ENCODE measurements at regions not wholly inside any gene's neighbourhood (a gene's known extent, or its start where the extent isn't known, plus 50 kb on each side); places are given as distances from the start of the nearest gene placed in this dataset.
"Not testable (repeated sequence)": the region's sequence is repeated elsewhere in the genome, so short reads cannot be mapped to it uniquely, and the experiment has no call there.

DNA sequence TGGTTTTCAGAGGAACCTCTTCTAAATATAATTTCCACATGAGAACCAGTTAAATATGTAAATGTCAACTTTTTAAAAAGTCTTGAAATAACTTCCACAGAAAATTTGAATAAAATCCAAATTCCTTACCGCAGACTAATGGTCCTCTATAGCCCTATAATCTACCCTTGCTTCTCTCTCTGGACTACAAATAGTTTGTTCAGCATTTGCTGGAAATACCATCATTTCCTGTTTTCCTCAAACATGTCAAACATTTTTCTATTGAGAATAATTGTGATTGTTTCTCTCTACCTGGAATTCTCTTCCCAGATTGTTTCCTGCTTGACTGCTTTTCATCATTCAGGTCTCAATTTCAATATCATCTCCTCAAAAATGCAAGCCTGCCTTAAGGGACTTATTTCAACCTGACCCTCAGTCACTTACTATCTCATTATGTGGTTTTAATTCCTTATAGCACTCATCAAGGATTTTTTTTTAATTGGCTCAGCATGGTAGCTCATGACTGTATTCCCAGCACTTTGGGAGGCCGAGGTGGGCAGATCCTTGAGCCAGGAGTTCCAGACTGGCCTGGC, 898.9 kb upstream of the MIR17HG start:
- H3K4me1 ChIP-seq (replicated peaks in 1 of 2) = no peaks in the 10 kb centered on the region
- WGBS, 10 experiments = 0 to 100% (median 97%) methylated on average over 1 to 2 of the region's 2 CpGs
- no peak overlapping the region for H3K27ac ChIP-seq
- no peak for ATAC-seq (replicated peaks in 6 of 8)
- no peak overlapping the region for H3K4me3 ChIP-seq
- in situ Hi-C loops (cut with MboI; ENCODE audit: low pct_unique_long_range_greater_than_20kb in 2 of 9, low sequenced_read_pairs in 9 of 9, unreplicated experiment in 9 of 9) = no loop called here

DNA sequence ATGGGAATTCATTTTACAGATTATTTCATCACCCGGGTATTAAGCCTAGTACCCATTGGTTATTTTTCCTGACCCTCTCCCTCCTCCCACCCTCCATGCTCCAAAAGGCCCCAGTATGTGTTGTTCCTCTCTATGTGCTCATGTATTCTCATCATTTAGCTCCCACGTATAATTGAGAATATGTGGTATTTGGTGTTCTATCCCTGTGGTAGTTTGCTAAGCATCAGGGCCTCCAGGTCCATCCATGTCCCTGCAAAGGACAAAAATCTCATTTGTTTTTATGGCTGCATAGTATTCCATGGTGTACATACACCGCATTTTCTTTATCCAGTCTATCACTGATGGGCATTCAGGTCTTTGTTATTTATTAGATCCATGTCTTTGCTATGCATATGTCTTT, 894.1 kb upstream of the MIR17HG start:
- in situ Hi-C loops (cut with MboI; ENCODE audit: low pct_unique_long_range_greater_than_20kb in 2 of 9, low sequenced_read_pairs in 9 of 9, unreplicated experiment in 9 of 9) = loop anchor here in 1 of 9 experiments (25.0 kb wide), 1 partner anchor 409 kb away; no protein-coding TSS in a partner anchor
- Histone ChIP-seq H3K27ac (no peak overlapping the region), H3K4me1 (replicated peaks in 1 of 2) (peaks cover 3 to 16% of the 10 kb centered on the region in 2 donors), H3K4me3 (no peak overlapping the region)
- ATAC-seq (replicated peaks in 6 of 8) = no peak
- WGBS, 10 experiments = 83 to 100% (median 100%) methylated on average over 1 to 3 of the region's 3 CpGs; no CpG with 5 or more reads in 1 of the 10 experiments

DNA sequence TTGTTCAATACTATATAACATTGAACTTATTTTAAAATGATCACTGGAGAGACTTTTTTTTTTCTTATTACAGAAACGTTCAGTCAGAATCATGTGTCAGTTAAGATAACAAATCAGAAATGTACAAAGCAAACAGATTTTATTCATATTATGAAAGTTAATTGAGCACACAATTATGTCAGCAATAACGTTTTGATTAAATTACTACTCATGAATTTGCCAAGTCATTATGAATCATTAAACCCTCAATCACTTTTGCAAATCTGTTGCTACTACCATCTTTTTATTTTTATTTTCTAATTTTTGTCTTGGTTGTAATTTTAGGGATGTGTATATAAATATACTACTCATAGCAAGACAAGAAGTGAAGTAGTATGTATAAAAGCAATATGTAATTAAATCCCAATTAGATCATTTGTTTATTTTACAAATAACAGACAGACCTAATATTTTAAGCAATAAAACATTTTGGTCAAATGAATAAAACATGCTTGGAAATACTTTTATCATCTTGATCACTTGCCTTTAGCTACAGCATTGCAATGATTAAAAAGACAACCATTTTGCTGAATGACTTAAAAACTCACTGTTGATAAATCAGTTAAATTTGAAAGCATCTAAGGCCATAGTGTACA, 893.4 kb upstream of the MIR17HG start:
- 0 to 95% (median 54%) methylated on average over 2 of the region's 2 CpGs; no CpG with 5 or more reads in 1 of the 10 experiments for WGBS, 10 experiments
- ATAC-seq (replicated peaks in 6 of 8) = no peak
- Histone ChIP-seq H3K27ac (no peak overlapping the region), H3K4me1 (replicated peaks in 1 of 2) (peaks cover 3 to 16% of the 10 kb centered on the region in 2 donors), H3K4me3 (no peak overlapping the region)
- in situ Hi-C loops (cut with MboI; ENCODE audit: low pct_unique_long_range_greater_than_20kb in 2 of 9, low sequenced_read_pairs in 9 of 9, unreplicated experiment in 9 of 9) = loop anchor here in 1 of 9 experiments (25.0 kb wide), 1 partner anchor 408 kb away; no protein-coding TSS in a partner anchor

DNA sequence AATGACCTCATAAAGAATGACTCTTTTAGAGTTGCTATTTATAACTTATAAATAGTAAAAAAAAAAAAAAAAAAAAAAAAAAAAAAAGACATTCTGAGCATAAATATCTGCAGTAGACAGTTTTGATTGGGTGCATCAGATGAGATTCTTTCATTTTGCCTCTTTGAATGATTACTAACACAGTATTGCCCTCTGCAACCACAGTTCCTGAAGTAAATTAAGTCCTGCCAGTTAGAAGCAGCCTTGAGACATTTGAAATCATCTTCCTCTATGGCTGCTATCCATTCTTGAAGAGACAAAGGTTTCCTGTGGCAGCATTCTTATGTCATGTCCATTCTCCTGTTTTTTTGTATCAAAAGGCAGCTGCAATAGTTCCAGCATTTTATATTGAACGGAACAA, 892.4 kb upstream of the MIR17HG start:
- Histone ChIP-seq H3K4me3 (no peak overlapping the region), H3K4me1 (replicated peaks in 1 of 2) (peaks cover 3 to 16% of the 10 kb centered on the region in 2 donors), H3K27ac (peak overlapping the region; percentile 34 to 67)
- 45 to 100% (median 100%) methylated on average over 1 of the region's 1 CpG; no CpG with 5 or more reads in 2 of the 10 experiments for WGBS, 10 experiments
- in situ Hi-C loops (cut with MboI; ENCODE audit: low pct_unique_long_range_greater_than_20kb in 2 of 9, low sequenced_read_pairs in 9 of 9, unreplicated experiment in 9 of 9) = loop anchor here in 1 of 9 experiments (25.0 kb wide), 1 partner anchor 407 kb away; no protein-coding TSS in a partner anchor
- ATAC-seq (replicated peaks in 6 of 8) = peak in 5 of 8 experiments; percentile 82 to 91 (median 85)

DNA sequence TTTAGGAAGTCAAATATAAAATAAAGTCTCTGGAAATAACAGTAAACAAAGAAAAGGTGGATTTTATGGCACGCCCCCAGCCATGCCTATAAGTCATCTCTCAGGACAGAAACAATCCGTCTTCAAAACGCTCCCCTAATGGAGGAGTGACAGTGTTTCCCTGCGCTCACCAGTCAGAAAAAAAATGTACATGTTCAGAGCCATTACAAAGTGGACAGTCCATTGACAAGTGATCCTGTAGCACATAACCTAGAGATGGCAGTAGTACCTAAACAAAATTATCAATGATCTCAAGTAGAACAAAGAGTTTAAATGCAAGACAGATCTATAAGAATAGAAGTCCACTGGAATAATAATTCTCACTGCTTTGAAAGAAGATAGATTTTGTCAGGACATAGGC, 891.7 kb upstream of the MIR17HG start:
- 41 to 96% (median 76%) methylated on average over 3 to 4 of the region's 4 CpGs; no CpG with 5 or more reads in 1 of the 10 experiments for WGBS, 10 experiments
- in situ Hi-C loops (cut with MboI; ENCODE audit: low pct_unique_long_range_greater_than_20kb in 2 of 9, low sequenced_read_pairs in 9 of 9, unreplicated experiment in 9 of 9) = loop anchor here in 1 of 9 experiments (25.0 kb wide), 1 partner anchor 406 kb away; no protein-coding TSS in a partner anchor
- Histone ChIP-seq H3K4me3 (no peak overlapping the region), H3K4me1 (replicated peaks in 1 of 2) (peaks cover 3 to 16% of the 10 kb centered on the region in 2 donors), H3K27ac (no peak overlapping the region)
- peak in 5 of 8 experiments; percentile 73 to 90 (median 88) for ATAC-seq (replicated peaks in 6 of 8)

DNA sequence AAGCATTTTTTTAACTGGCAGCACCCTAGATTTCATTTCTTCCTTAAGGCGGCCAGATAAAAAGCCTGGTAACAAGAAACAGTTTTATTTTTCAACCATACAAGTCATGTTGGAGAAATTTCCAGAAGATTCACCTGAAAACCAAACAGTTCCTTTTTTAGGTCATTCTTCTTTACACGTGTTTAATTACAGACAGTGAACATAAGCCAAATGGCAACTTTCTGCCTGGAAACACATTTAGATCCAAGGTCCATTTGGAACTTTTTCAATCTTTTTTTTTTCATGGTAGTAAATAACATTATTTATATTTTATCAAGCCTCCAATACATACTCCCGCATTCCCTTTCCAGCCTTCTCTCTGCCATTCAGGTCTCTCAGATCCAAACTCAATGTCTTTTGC, 886.1 kb upstream of the MIR17HG start:
- in situ Hi-C loops (cut with MboI; ENCODE audit: low pct_unique_long_range_greater_than_20kb in 2 of 9, low sequenced_read_pairs in 9 of 9, unreplicated experiment in 9 of 9) = loop anchor here in 1 of 9 experiments (25.0 kb wide), 1 partner anchor 401 kb away; no protein-coding TSS in a partner anchor
- WGBS, 10 experiments = 33 to 100% (median 86%) methylated on average over 1 to 3 of the region's 3 CpGs
- H3K27ac ChIP-seq = no peak overlapping the region
- no peaks in the 10 kb centered on the region for H3K4me1 ChIP-seq (replicated peaks in 1 of 2)
- ATAC-seq (replicated peaks in 6 of 8) = no peak
- H3K4me3 ChIP-seq = no peak overlapping the region

DNA sequence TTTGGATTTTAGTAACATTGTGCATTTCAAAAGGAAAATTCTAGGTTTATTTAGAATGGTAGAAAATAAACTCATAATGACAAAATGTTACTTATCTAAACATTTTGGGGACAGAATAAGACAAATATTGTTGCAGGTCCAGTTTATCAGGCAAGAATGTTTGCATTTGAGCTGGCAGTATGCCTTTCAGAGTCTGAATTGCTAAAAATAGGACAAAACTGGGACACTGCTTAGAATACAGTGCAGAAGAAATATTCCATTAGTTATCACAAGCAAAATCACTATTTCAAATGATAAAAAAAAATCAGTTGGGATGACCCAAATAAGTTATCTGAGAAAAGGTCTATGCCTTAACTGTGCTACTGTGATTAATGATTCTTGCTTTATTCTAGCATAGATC, 870.3 kb upstream of the MIR17HG start:
- no peaks in the 10 kb centered on the region for H3K4me1 ChIP-seq (replicated peaks in 1 of 2)
- in situ Hi-C loops (cut with MboI; ENCODE audit: low pct_unique_long_range_greater_than_20kb in 2 of 9, low sequenced_read_pairs in 9 of 9, unreplicated experiment in 9 of 9) = no loop called here
- no peak for ATAC-seq (replicated peaks in 6 of 8)
- H3K27ac ChIP-seq = no peak overlapping the region
- no peak overlapping the region for H3K4me3 ChIP-seq

DNA sequence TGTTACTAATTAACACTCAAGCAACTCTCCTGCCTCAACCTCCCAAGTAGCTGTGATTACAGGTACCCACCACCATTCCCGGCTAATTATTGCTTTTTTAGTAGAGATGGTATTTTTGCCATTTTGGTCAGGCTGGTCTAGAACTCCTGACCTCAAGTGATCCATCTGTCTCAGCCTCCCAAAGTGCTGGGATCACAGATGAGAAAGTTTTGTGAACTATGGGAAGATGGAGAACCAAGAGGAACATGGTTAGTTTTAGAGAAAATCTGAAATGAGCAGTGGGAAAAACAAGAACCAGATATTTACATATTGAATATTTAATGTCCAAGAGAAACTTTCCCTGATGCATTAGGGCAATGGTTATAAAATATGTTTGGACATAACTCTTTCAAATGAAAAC, 863.6 kb upstream of the MIR17HG start:
- 80 to 100% (median 100%) methylated on average over 1 of the region's 1 CpG; no CpG with 5 or more reads in 4 of the 10 experiments for WGBS, 10 experiments
- H3K4me1 ChIP-seq (replicated peaks in 1 of 2) = no peaks in the 10 kb centered on the region
- no peak for ATAC-seq (replicated peaks in 6 of 8)
- in situ Hi-C loops (cut with MboI; ENCODE audit: low pct_unique_long_range_greater_than_20kb in 2 of 9, low sequenced_read_pairs in 9 of 9, unreplicated experiment in 9 of 9) = no loop called here
- H3K4me3 ChIP-seq = no peak overlapping the region
- H3K27ac ChIP-seq = no peak overlapping the region

DNA sequence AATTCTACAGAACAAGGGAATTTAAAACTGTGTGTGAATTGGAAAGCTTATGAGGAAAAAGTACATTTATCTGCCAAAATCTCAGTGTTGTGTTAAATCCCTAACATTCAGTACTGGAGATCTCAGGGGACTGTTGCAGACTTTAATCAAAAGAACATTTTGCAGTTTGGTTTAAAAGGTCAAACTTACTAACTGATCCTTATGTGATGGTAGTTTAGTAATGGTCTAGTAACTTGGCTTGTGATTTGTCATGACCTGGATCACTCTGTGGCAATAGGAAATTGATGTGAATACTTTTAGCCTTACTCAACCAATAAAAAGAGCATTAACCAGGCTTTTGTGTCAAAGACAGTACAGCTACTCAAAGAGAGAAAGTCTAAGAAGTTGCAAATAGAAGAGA, 862.1 kb upstream of the MIR17HG start:
- Histone ChIP-seq H3K4me1 (replicated peaks in 1 of 2) (no peaks in the 10 kb centered on the region), H3K27ac (no peak overlapping the region), H3K4me3 (no peak overlapping the region)
- in situ Hi-C loops (cut with MboI; ENCODE audit: low pct_unique_long_range_greater_than_20kb in 2 of 9, low sequenced_read_pairs in 9 of 9, unreplicated experiment in 9 of 9) = no loop called here
- ATAC-seq (replicated peaks in 6 of 8) = peak in 2 of 8 experiments; percentile 26 to 28

DNA sequence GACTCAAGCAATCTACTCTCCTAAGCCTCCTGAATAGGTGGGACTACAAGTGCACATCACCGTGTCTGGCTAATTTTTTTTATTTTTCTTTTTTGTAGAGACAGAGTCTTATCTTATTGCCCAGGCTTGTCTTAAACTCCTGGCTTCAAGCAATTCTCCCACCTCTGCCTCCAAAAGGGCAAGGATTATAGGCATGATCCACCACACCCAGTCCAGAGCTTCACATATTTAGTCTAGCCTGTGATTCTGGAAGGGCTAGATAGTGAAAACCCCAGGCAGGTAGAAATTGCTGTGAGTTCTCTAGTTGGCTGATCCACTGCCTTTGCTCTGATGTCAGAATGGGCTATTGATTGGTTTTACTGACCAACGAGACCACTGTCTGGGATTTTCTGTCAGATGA, 854.6 kb upstream of the MIR17HG start:
- H3K4me3 ChIP-seq = no peak overlapping the region
- H3K4me1 ChIP-seq (replicated peaks in 1 of 2) = no peaks in the 10 kb centered on the region
- ATAC-seq (replicated peaks in 6 of 8) = no peak
- no peak overlapping the region for H3K27ac ChIP-seq
- in situ Hi-C loops (cut with MboI; ENCODE audit: low pct_unique_long_range_greater_than_20kb in 2 of 9, low sequenced_read_pairs in 9 of 9, unreplicated experiment in 9 of 9) = no loop called here
- 40 to 90% (median 69%) methylated on average over 1 to 2 of the region's 2 CpGs; no CpG with 5 or more reads in 2 of the 10 experiments for WGBS, 10 experiments

DNA sequence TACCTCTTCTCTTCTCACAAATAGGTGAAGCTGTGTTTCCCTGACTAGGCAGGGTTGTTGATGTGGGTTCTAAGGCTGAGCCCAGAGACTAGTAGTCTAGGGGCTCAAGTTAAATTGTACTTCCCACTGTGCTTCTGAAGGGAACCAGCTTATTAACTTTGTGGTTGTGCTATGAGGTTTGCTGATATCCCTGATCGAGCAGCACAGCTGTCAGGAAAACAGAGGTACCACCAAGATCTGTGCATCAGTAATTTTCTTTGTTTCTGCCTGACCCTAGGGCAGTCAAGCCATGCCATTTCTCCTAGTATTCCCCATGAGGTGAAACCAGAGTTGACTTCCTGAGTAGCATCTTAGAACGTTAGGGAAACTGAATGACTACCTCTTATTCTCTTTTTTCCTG, 853.8 kb upstream of the MIR17HG start:
- H3K27ac ChIP-seq = no peak overlapping the region
- H3K4me3 ChIP-seq = no peak overlapping the region
- no peaks in the 10 kb centered on the region for H3K4me1 ChIP-seq (replicated peaks in 1 of 2)
- in situ Hi-C loops (cut with MboI; ENCODE audit: low pct_unique_long_range_greater_than_20kb in 2 of 9, low sequenced_read_pairs in 9 of 9, unreplicated experiment in 9 of 9) = no loop called here
- ATAC-seq (replicated peaks in 6 of 8) = no peak
- WGBS, 10 experiments = 17 to 100% (median 67%) methylated on average over 1 to 2 of the region's 2 CpGs; no CpG with 5 or more reads in 4 of the 10 experiments

DNA sequence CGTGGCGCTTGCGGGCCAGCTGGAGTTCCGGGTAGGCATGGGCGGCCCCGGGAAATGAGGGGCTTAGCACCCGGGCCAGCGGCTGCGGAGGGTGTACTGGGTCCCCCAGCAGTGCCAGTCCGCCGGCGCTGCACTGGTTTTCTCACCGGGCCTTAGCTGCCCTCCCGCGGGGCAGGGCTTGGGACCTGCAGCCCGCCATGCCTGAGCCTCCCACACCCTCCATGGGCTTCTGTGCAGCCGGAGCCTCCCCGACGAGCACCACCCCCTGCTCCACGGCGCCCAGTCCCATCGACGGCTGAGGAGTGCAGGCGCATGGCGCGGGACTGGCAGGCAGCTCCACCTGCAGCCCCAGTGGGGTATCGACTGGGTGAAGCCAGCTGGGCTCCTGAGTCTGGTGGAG, 852.6 kb upstream of the MIR17HG start:
- H3K4me1 ChIP-seq (replicated peaks in 1 of 2); ATAC-seq (replicated peaks in 6 of 8); in situ Hi-C loops (cut with MboI; ENCODE audit: low pct_unique_long_range_greater_than_20kb in 2 of 9, low sequenced_read_pairs in 9 of 9, unreplicated experiment in 9 of 9); H3K27ac ChIP-seq; H3K4me3 ChIP-seq: not testable (repeated sequence)
- WGBS, 10 experiments = 80 to 93% methylated on average over 1 to 3 of the region's 27 CpGs; no CpG with 5 or more reads in 8 of the 10 experiments

DNA sequence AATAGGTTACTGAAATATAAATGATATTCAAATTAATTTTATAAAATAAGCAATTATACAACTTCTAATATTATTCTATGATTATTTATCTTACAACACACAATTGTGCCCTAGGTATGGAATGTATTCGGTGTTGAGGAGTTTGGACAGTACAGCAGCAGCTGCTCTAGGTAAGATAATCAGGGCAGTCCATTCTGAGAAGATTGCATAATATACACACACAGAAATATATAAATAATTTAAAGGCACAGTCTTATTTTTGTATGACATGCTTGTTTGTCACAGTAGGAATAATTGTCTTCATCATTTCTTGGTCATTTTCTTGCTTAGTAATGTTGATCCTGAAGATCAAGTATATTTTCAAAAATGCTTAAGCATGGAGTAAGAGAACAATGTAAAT, 849.4 kb upstream of the MIR17HG start:
- 60 to 100% (median 100%) methylated on average over 1 of the region's 1 CpG; no CpG with 5 or more reads in 1 of the 10 experiments for WGBS, 10 experiments
- H3K4me3 ChIP-seq = no peak overlapping the region
- peaks cover 0 to 3% of the 10 kb centered on the region in 2 donors for H3K4me1 ChIP-seq (replicated peaks in 1 of 2)
- in situ Hi-C loops (cut with MboI; ENCODE audit: low pct_unique_long_range_greater_than_20kb in 2 of 9, low sequenced_read_pairs in 9 of 9, unreplicated experiment in 9 of 9) = no loop called here
- ATAC-seq (replicated peaks in 6 of 8) = peak in 1 of 8 experiments; percentile 17
- H3K27ac ChIP-seq = no peak overlapping the region
